Neural cell (in vitro differentiated cells): ENCODE measurements at regions not wholly inside any gene's neighbourhood (a gene's known extent, or its start where the extent isn't known, plus 50 kb on each side); places are given as distances from the start of the nearest gene placed in this dataset.

Source experiments
- H2AFZ ChIP-seq: fragments of 200-600, 300-800 bp; sonication (generic), shearing (Covaris generic); 2 replicates; pipeline ENCODE4 v1.6.0; 2014; ENCODE audit warnings: low read depth, mild to moderate bottlenecking, antibody characterized with exemption, low read length, moderate library complexity
- H3F3A ChIP-seq: fragments of 200-600 bp; shearing (Covaris generic); 2 replicates; pipeline ENCODE4 v1.6.1; 2016; ENCODE audit warnings: mild to moderate bottlenecking, moderate library complexity, mixed read lengths, antibody characterized with exemption, low read length; ENCODE audit not compliant: insufficient read depth, poor library complexity, severe bottlenecking
- H3K27ac ChIP-seq: fragments of 200-600, 300-800 bp; sonication (generic), shearing (Covaris generic); 2 replicates; pipeline ENCODE4 v1.5.1; 2014; ENCODE audit warnings: mild to moderate bottlenecking, low read length, moderate library complexity
- H3K27me3 ChIP-seq: fragments of 300-800, 200-600 bp; sonication (generic), shearing (Covaris generic); 2 replicates; pipeline ENCODE4 v1.6.0; 2014; ENCODE audit warnings: mild to moderate bottlenecking, low read depth, low read length, moderate library complexity; ENCODE audit not compliant: insufficient read depth
- H3K36me3 ChIP-seq: fragments of 300-800, 200-600 bp; sonication (generic), shearing (Covaris generic); 2 replicates; pipeline ENCODE4 v1.5.1; 2014; ENCODE audit warnings: mild to moderate bottlenecking, antibody characterized with exemption, low read length, moderate library complexity; ENCODE audit not compliant: insufficient read depth
- H3K4me2 ChIP-seq: fragments of 300-800, 200-600 bp; sonication (generic), shearing (Covaris generic); 2 replicates; pipeline ENCODE4 v1.6.0; 2014; ENCODE audit warnings: mild to moderate bottlenecking, low read length
- H3K4me3 ChIP-seq: fragments of 300-800, 200-600 bp; sonication (generic), shearing (Covaris generic); 2 replicates; pipeline ENCODE4 v1.5.1; 2014; ENCODE audit warnings: mild to moderate bottlenecking, low read length, moderate library complexity
- H3K79me2 ChIP-seq: fragments of 200-600 bp; shearing (Covaris generic); replicated peaks from 2 replicates; pipeline ENCODE4 v1.6.0; 2014; ENCODE audit warnings: mild to moderate bottlenecking, low read length, moderate library complexity; ENCODE audit not compliant: insufficient read depth
- H3K9ac ChIP-seq: fragments of 300-800, 200-600 bp; sonication (generic), shearing (Covaris generic); 2 replicates; pipeline ENCODE4 v1.6.1; 2016; ENCODE audit warnings: mild to moderate bottlenecking, low read length, mixed read lengths
- H3K9me2 ChIP-seq: fragments of 200-600 bp; shearing (Covaris generic); 2 replicates; pipeline ENCODE4 v1.6.1; 2016; ENCODE audit warnings: mild to moderate bottlenecking, low read length, mixed read lengths; ENCODE audit not compliant: insufficient read depth
- H3K9me3 ChIP-seq: fragments of 200-600, 300-800 bp; sonication (generic), shearing (Covaris generic); 2 replicates; pipeline ENCODE4 v1.6.1; 2016; ENCODE audit warnings: mild to moderate bottlenecking, mixed run types, low read length, moderate library complexity, mixed read lengths
- H4K20me1 ChIP-seq: fragments of 200-600 bp; shearing (Covaris generic); 2 replicates; pipeline ENCODE4 v1.6.1; 2016; ENCODE audit warnings: mild to moderate bottlenecking, mixed run types; ENCODE audit not compliant: insufficient read depth
- EP300 ChIP-seq: fragments of 450-650 bp; conservative IDR thresholded peaks from 2 replicates; pipeline ENCODE4 v1.6.1; 2014; ENCODE audit warnings: antibody characterized with exemption, mild to moderate bottlenecking, moderate library complexity; ENCODE audit not compliant: poor library complexity, severe bottlenecking
- EZH2 ChIP-seq: fragments of 200-600, 300-800 bp; shearing (Covaris generic), sonication (generic); IDR thresholded peaks from 2 replicates; pipeline ENCODE4 v1.6.1; 2014; ENCODE audit warnings: antibody characterized with exemption, low read length, borderline replicate concordance, mild to moderate bottlenecking; ENCODE audit not compliant: insufficient read depth, poor library complexity, severe bottlenecking
- MXI1 ChIP-seq: fragments of 450-650 bp; conservative IDR thresholded peaks from 2 replicates; pipeline ENCODE4 v1.6.1; 2014; ENCODE audit warnings: antibody characterized with exemption, mild to moderate bottlenecking; ENCODE audit not compliant: poor library complexity, severe bottlenecking
- POLR2AphosphoS5 ChIP-seq: IDR thresholded peaks from 2 replicates; pipeline ENCODE4 v1.6.1; 2012
- RAD21 ChIP-seq: fragments of 450-650 bp; conservative IDR thresholded peaks from 2 replicates; pipeline ENCODE4 v1.6.1; 2014; ENCODE audit warnings: antibody characterized with exemption, mild to moderate bottlenecking, moderate library complexity
- SMC3 ChIP-seq: fragments of 450-650 bp; conservative IDR thresholded peaks from 2 replicates; pipeline ENCODE4 v1.6.1; 2014; ENCODE audit warnings: antibody characterized with exemption, mild to moderate bottlenecking, moderate library complexity; ENCODE audit not compliant: poor library complexity
- TAF1 ChIP-seq: IDR thresholded peaks from 2 replicates; pipeline ENCODE4 v1.6.1; 2012; ENCODE audit warnings: low read depth
- TF ChIP-seq, protein P1 (sequence below): IDR thresholded peaks from 2 replicates; pipeline ENCODE4 v1.6.1; 2012; ENCODE audit warnings: borderline replicate concordance
- TF ChIP-seq, protein P2 (sequence below): fragments of 450-650 bp; IDR thresholded peaks from 2 replicates; pipeline ENCODE4 v1.5.1; 2014; ENCODE audit warnings: antibody characterized with exemption, mild to moderate bottlenecking, moderate library complexity; ENCODE audit not compliant: poor library complexity, severe bottlenecking

DNA sequence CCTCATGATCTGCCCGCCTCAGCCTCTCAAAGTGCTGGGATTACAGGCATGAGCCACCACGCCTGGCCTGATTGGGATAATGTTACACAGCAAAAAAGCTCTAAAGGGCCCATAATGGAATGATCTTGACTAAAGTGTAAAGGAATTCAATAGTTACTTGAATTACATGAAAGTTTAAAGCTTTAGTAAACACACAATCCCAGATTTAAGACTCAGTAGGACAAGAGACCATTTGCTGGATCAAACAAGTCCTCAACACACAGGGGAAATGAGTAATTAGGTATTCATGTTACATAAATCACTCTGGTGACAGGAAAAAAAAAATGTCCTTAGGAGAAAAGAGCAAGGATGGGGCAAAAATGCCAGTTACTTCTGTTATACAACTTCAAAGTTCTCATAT is 762.9 kb upstream of the AMELY start (continued):
- TF ChIP-seq, protein P1, sequence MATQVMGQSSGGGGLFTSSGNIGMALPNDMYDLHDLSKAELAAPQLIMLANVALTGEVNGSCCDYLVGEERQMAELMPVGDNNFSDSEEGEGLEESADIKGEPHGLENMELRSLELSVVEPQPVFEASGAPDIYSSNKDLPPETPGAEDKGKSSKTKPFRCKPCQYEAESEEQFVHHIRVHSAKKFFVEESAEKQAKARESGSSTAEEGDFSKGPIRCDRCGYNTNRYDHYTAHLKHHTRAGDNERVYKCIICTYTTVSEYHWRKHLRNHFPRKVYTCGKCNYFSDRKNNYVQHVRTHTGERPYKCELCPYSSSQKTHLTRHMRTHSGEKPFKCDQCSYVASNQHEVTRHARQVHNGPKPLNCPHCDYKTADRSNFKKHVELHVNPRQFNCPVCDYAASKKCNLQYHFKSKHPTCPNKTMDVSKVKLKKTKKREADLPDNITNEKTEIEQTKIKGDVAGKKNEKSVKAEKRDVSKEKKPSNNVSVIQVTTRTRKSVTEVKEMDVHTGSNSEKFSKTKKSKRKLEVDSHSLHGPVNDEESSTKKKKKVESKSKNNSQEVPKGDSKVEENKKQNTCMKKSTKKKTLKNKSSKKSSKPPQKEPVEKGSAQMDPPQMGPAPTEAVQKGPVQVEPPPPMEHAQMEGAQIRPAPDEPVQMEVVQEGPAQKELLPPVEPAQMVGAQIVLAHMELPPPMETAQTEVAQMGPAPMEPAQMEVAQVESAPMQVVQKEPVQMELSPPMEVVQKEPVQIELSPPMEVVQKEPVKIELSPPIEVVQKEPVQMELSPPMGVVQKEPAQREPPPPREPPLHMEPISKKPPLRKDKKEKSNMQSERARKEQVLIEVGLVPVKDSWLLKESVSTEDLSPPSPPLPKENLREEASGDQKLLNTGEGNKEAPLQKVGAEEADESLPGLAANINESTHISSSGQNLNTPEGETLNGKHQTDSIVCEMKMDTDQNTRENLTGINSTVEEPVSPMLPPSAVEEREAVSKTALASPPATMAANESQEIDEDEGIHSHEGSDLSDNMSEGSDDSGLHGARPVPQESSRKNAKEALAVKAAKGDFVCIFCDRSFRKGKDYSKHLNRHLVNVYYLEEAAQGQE, result no peak
- TF ChIP-seq EP300, result no peak

DNA sequence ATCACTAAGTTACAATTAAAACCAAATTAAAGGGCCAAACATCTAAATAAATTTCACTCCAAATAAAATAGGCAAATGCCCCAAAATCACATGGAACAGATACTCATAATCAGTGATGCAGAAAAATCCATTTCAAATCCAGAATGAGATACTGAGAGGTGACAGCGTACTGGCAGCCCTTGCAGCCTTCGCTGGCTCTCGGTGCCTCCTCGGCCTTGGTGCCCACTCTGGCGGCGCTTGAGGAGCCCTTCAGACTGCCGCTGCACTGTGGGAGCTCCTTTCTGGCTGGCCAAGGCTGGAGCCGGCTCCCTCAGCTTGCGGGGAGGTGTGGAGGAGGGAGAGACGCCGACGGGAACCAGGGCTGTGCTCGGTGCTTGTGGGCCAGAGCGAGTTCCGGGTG is 761.2 kb upstream of the AMELY start:
- H3K4me3 ChIP-seq, result no peak overlapping the region
- no peaks in the 10 kb centered on the region for H3F3A ChIP-seq
- no peak for TF ChIP-seq TAF1

DNA sequence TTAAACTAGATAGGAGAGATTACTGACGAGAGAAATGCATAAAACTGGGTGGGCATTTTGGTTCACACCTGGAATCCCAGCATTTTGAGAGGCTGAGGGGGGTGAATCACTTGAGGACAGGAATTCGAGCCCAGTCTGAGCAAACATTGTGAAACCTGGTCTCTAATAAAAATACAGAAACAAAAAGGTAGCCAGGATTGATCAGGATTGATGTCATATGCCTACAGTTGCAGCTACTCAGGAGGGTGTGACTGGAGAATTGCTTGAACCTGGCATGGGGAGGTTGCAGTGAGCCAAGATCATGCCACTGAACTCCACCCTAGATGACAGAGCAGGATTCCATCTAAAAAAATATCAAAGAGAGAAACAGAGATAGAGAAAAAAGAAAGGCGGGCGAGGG is 751.7 kb upstream of the AMELY start:
- Histone ChIP-seq H3F3A (no peaks in the 10 kb centered on the region), H3K27ac (no peak overlapping the region), H2AFZ (no peak overlapping the region), H3K9me3 (no peaks in the 10 kb centered on the region), H3K4me3 (no peak overlapping the region), H3K36me3 (no peaks in the 10 kb centered on the region), H3K4me2 (no peak overlapping the region), H3K27me3 (no peaks in the 10 kb centered on the region), H3K9me2 (no peaks in the 10 kb centered on the region), H3K79me2 (no peaks in the 10 kb centered on the region), H4K20me1 (no peaks in the 10 kb centered on the region), H3K9ac (no peak overlapping the region)
- TF ChIP-seq EP300, result no peak
- no peak for TF ChIP-seq RAD21
- TF ChIP-seq POLR2AphosphoS5, result no peak
- no peak for TF ChIP-seq EZH2
- TF ChIP-seq, protein P1, result no peak
- TF ChIP-seq MXI1, result no peak
- no peak for TF ChIP-seq TAF1
- TF ChIP-seq SMC3, result no peak
- TF ChIP-seq, protein P2, sequence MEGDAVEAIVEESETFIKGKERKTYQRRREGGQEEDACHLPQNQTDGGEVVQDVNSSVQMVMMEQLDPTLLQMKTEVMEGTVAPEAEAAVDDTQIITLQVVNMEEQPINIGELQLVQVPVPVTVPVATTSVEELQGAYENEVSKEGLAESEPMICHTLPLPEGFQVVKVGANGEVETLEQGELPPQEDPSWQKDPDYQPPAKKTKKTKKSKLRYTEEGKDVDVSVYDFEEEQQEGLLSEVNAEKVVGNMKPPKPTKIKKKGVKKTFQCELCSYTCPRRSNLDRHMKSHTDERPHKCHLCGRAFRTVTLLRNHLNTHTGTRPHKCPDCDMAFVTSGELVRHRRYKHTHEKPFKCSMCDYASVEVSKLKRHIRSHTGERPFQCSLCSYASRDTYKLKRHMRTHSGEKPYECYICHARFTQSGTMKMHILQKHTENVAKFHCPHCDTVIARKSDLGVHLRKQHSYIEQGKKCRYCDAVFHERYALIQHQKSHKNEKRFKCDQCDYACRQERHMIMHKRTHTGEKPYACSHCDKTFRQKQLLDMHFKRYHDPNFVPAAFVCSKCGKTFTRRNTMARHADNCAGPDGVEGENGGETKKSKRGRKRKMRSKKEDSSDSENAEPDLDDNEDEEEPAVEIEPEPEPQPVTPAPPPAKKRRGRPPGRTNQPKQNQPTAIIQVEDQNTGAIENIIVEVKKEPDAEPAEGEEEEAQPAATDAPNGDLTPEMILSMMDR, result no peak

More for the DNA sequence above, 761.2 kb upstream of the AMELY start:
- Histone ChIP-seq H4K20me1 (no peaks in the 10 kb centered on the region), H3K36me3 (no peaks in the 10 kb centered on the region), H3K27ac (no peak overlapping the region), H3K27me3 (no peaks in the 10 kb centered on the region), H3K9ac (no peak overlapping the region), H3K4me2 (no peak overlapping the region), H3K9me2 (no peaks in the 10 kb centered on the region), H3K79me2 (no peaks in the 10 kb centered on the region), H3K9me3 (no peaks in the 10 kb centered on the region), H2AFZ (no peak overlapping the region)
